Ecto neural progenitor cell (in vitro differentiated cells): ENCODE measurements at regions not wholly inside any gene's neighbourhood (a gene's known extent, or its start where the extent isn't known, plus 50 kb on each side); places are given as distances from the start of the nearest gene placed in this dataset.
"Not testable (repeated sequence)": the region's sequence is repeated elsewhere in the genome, so short reads cannot be mapped to it uniquely, and the experiment has no call there.

Experiments used
- DNase-seq: peaks from one replicate; pipeline ENCODE4 v3.0.0-alpha.2; 2018; ENCODE audit warnings: low spot score

DNA sequence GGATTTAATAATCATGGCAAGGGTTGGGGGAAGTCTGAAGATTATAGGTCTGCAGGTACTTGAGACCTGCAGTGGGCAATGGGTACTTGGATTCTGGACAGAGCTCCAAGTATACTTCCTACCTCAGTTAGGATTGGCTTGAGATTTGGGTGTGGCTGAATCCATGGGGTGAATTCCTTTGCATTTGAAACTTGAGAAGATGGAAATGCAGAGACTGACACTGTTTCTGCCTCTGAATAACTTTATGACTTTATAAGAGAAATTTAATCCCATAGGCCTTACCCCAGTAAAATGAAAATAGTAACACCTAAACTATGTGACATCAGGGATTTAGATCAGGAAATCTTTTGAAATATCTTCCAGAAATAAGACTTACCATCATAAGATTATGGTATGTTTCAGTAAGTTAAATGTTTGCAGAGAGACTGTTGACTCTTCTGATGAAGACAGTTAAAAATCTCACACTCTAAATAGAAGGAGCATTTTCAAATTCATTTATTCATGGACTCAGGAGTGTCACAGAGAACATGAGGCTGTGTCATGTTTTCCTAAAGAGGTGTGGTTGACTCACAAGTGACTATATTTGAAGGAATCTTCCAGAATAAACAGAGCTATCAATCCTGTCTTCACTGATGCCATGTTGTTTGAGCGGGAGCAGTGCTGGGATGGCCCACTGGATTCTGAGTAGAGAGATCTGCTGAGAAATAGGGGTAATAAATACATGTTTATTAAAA lies 513.5 kb upstream of the NR3C2 start:
- DNase-seq: no peak

DNA sequence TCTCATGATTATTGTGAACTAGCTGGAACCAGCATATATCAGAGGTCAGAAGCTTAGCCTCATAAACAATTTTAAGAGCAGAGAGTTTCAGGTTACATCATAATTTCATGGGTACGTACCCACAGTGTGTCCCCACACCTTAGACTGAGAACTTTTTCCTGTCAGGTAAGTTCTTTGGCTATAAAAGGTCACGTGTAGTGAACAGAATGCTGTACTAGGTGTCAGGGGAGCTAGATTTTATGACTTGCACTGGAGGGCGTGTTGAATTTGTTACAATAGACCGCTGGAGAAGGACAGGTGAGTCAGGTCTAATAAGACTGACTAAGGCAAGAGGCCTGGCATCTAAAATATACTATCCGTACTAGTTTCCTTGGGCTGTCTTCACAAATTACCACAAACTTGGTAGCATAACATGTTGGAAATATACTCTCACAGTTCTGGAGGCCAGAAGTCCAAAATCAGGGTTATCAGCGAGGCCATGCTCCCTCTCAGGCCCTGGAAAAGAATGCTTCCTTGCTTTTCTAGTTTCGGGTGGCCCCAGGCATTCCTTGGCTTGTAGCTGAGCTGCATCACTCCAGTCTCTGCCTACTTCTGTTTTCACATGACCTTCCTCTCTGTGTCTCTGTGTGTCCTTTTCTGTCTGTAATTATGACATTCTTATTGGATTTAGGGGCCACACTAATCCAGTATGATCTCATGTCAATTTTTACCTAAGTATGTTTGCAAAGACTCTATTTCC lies 512.0 kb upstream of the NR3C2 start:
- DNase-seq: no peak

DNA sequence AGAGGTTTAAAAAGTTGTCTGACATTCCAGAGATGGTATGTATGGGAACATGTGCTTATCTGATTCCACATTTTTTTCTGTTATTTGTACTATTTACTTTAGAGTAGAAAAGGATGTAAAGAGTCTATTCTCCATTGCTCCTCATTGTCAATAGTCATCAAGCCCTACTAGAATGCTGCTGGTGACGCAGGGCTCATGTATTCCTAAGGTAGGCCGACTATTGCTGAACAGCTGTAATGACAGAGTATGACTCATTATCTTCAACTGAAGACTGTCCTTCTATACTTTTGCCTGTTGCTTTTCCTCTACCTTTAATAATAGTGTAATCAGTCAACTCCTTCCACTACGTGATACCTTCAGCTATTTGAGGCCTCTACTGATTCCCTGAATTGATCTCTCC lies 509.1 kb upstream of the NR3C2 start:
- no peak for DNase-seq

DNA sequence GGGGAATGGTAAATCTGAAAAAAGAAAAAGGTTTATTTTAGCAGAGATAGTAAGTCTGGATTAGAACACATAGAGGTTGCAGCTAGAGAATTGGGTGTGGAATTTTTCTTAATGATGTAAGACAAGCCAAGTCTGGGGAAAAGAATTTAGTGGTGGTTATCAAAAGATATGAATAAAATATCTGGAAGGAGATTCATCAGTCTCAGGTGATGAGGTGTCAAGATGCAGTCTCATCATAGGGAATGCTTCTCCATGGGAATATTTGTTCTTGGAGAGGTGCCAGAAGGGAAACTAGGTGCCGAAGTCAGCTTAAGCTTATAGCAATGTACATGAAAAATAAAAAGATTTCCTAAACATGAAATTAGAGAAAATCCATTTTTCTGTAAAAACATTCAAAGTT lies 504.1 kb upstream of the NR3C2 start:
- DNase-seq: no peak

DNA sequence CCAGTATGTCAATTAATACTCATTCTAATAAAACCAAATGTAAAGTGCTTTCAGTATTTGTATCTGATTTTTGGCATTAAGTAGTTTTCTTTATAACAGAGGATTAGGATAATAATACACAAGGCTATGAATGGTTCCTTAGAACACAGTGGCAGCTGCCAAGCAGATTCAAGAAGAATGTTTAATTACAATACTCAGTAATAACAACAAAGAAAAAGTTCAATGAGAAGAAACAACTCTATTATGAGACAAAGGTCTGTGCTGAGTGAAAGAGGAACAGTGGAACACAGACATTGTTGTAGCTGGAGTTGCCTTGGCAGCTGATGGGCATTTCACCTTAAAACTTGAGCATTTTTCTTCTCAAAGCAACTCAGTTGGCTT lies 502.6 kb upstream of the NR3C2 start:
- no peak for DNase-seq

DNA sequence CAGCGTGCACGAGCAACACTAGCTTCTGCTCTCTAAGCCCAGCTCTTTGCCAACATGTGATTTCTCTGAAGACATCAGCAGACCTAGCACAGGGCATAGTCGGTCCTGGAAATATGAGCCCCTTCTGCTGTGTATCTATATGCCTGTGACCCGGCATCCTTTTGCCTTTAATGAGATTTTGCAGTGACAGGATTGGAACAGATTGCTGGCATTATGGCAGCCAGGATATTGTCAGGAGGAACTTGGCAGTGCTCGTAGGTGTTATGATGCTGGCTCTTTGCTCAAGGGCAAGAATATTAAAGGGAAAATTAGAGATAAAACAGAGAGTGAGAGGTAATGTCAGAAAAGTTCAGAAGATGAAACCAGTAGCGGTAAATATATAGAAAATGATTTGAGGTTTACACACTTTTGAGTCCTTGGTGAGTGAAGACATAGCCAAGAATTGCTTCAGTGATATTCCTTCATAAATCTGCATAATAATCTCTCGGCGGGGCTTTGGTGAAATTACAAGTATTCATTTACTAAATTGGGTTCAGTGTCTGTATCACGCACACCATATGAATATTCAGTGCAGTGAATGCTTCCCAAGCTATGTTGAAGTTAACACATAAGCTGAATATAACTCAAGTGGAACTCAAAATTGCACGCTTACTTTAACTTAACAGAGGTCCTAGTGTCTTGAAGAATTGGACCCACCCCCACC lies 502.1 kb upstream of the NR3C2 start:
- DNase-seq: no peak

DNA sequence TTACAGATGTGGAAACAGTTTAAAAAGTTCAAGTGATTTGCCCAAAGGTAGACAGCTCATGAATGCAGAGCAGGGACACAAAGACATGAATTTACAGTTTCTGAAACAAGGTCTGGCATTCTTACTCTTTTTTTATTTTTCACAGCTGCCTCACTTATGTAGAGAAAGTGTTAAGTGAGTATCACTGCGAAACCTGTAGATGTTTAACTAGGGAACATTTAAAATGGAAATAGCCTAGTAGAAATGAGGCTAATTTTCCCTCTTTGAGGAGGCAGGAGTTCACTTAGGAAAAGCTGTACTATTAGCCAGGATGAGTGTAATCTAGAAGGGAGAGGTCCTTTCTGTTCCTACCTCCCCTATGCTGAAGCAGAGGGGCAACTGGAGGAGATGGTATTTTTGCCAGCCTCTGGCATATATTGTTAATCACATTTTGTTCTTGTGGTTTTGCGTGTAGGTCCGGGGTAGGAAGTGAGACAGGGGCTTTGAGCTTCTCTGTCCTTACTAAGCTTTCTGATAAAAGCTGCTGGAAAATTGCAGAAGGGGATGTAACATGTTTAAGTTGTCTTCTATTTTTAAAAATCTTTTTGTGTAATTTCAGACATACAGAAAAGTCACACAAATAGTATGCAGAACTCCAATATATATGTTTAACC lies 492.8 kb upstream of the NR3C2 start:
- no peak for DNase-seq

DNA sequence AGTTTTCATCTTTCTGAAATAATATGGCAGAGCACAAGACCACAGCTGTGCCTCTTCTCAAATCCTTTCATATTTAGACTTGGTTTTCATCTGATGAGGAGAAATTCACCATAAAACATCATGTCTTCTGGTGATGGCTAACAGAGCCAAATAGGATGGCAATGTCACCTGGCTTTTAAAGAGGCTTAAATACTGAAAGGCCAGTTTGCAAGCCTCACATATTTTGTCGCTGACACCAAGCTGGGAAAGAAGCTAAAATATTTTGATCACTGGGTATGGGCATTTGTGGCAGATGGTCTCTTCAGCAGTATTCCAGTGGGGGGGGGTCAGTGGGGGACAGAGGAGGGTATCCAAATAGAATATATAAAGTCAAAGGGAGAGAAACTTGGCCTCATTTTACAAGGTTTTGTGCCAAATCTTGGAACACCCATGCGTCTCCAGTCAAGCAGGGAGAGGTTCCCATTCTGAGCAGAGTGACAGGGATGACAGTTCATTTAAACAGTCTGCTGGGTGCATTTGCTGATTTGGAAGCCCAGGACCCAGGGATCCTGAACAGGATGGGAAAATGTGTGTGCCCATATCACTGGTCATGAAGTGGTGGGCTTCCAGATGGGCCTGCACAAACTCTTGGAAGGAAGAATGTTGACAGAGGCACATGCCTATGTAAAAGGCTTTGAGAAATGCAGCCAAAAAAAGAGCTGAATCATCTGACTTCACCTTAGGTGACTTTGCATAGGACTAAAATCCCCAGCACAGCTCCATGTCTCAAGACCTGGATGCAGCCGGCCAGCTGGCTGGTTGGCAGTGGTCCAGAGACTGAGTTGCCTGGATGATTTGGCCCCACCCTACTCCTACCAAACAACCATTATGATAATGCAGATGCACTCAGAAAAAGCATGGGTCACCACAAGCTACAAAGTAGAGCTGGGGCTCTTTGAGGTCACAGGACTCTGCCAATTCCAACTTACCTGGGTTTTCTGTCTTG lies 484.4 kb upstream of the NR3C2 start:
- DNase-seq: no peak

DNA sequence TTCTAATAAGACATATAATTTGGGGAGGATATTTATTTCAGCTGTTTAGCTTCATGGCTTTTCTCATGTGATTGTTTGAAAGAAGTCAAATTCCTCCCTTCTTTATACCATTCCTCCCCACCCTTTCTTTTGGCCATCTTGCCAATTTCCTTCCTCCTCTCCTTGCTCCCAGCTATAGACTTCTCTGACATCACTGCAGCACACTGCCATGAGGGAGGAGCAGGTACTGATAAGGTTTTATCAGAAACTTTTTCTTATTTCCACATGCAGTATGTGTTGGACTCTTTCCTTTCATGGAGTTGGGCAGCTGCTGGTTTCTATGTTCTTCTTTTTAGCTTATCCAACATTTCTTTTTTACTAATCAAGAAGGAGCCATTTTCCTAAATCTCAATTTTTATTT lies 481.7 kb upstream of the NR3C2 start:
- no peak for DNase-seq

DNA sequence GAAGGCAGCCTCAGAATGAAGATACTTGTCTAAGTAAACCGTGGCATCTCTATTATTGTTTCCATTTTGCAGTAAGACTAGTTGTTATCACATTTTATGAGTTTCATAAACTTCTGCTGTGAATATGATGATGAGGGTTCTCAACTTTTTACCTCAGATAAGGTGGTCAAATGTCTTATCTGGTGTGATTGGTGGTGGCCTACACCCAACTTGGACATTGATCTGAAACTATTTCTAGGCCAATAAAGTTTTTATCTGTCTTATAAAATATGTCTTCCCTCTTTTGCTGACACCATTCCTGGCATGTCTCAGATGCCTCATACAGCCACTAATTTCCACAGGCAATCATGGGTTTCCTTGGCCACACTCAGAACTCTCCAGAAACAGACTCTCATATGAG lies 480.3 kb upstream of the NR3C2 start:
- DNase-seq: no peak

DNA sequence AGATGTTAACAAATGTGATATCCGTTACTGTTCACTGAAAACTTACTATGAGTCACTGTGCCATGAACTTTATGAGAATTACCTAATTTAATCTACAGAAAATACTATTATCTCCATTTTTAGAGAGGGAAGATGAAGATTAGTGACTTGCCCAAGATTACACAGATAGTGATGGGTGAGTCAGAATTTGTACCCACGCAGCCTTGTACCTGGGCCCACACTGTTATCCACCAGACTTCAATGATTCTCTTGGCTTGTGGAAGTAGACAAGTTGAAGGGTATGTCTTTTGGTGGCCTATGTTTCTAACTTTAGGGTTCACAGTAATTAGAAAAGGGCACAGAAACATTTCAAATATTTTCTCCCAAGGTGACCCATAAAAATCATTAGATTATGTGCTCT lies 472.5 kb upstream of the NR3C2 start:
- DNase-seq: no peak

DNA sequence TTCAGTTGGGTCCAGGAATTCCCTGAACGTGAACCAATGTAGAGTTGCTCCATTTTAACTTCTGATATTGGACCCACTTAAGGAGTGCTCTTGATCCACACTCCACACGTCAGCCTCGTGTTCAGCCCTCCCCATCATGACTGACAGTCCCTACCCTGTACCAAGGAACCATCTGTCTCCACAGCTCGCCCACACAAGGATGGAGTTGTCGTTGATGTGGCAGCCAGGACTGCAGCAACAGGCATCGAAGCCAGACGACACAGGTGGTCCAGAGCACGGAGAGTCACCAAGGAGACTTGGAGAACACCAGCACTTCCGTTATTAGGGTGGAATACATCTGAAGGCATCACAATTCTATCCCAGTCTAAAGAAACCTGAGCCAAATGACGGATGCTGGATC lies 472.1 kb upstream of the NR3C2 start:
- no peak for DNase-seq

DNA sequence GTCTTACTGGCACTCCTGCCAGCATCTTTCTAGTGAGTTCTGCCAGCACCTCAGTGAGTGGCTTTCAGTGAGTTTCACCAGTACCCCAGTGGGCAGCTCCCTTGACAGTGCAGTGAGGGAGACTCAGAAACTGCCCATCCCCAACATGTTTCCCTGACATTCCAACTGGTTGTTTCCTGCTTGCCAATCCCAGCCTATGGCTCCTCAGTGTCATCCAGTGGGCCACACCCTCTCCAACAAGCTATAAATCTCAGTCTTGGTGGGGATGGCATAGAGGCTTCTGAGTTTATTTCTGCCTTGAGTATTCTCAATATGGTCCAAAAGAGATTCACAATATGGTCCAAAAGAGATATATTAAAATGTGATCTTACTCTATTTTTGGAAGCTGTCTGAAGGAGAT lies 461.2 kb upstream of the NR3C2 start:
- no peak for DNase-seq

DNA sequence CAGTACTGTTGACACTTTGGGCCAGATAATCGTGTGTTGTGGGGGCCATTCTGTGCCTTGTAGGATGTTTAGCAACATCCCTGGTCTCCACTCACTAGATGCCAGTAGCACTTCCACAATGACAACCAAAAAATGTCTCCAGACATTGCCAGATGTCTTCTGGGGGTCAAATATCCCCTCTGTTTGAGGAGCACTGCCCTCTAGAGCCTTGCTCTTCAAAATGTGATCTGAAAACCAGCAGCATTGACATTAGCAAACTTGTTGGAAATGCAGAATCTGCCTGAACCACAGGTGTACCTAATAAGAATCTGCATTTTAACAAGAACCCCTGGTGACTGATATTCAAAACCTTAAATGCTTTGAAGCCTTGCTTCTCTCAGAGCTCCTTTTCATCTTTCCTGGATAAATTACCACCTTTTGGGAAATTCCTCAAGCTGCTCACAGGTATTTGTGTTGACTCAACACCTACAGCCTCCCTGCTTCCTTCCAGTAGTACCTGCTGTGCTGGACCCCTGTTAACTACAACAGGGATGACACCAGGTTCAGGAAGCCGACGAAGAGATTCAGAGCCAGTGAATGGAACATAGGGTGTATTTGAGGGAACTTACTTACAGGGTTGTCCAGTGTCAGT lies 459.0 kb upstream of the NR3C2 start:
- DNase-seq: no peak

DNA sequence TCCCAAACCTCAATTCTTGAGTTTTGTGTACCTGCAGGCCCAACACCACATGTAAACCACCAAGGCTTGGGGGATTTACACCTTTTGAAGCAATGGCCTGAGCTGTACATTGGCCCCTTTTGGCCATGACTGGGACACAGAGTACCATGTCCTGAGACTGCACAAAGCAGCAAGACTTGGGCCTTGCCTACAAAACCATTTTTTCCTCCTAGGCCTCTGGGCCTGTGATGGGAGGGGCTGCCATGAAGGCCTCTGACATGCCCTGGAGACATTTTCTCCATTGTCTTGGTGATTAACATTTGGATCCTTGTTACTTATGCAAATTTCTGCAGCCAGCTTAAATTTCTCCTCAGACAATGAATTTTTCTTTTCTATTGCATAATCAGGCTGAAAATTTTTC lies 455.9 kb upstream of the NR3C2 start:
- not testable (repeated sequence) for DNase-seq

DNA sequence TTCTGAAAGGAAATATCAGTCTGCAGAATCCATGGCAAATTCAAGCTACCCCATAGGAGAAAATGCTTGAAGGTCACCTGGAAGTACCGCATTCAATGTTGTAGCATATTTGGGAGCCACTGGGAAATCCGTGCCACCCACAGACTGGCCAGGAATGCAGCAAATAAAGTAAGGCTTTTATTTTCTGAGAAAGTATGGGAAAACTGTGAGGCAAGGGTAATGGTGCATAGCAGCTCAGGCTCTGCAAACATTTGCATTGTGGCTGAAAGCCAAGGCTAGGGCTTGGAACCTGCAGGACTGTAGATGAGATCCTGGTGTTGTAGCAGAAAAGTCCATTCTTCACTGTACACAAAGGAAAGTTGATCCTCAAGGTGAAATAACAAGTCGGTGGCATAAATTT lies 450.9 kb upstream of the NR3C2 start:
- DNase-seq: no peak

DNA sequence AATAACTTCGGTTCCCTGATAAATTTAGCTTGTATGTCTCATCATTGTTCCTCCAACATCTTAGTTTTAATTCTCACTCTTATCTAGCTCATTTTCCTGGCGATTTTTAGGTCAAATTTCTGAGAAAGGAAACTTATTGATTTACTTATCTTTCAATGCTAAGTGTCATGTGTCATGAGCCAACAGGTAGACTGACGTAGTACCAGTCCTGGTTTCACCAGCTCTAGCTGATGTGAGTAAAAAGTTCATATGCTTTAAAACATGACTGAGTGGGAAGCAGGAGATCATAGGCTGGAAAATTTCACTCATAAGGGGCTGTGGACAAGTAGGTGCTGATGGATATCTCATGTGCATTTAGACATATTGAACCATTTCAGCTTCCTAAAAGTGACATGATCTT lies 441.7 kb upstream of the NR3C2 start:
- DNase-seq: no peak

DNA sequence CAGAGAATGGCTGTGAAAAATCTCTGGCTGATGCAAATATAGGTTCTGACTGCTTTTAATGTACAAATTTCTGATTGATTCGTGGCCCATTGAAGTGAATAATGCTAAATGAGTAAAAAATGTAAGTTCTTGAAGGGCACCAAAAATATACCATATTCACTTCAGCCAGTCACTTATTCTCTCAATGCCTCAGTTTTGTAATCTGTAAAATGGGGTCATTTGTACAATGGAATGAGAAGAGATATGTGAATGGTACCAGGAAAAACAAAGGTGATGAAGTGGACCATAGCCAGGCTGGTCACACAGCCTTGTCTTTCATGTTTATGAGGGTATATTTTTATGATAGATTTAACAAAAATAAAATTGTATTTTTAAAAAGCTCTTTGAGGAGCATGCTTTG lies 441.2 kb upstream of the NR3C2 start:
- DNase-seq: no peak

DNA sequence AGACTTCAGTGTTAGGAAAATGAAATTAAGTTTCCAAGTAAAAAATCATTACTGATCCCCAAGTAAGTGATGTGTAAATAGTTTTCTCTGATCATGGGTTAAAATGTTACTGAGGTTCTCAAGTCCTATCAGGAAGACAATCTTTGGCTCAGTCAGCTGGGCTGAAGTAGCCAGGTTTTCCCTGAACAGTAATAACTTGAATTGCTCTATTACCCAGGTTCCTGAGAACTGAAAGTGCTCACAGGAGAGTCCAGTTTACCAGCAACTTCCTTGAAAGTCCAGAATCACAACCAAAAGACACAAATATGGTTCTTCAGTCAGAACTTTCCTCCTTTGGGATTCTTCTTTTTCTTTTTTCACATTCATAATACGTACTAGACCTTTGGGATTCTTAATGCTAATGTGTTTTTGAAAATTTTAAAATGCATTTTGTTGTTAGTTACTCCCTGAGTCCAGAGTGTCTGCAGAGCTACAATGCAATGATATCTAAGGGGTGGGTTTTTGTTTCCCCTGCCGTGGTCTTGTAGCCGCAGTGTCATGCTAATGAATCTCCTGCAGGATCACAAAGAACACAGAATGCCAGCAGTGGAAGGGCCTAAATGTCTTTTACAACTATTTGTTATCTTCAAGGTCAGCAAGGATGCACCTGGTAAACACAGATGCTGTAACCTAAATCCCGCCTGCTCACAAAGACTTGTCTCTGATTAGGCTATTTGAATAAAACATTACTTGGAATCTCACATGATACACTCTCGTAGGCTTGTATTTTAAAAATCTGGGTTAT lies 439.8 kb upstream of the NR3C2 start:
- DNase-seq: no peak

DNA sequence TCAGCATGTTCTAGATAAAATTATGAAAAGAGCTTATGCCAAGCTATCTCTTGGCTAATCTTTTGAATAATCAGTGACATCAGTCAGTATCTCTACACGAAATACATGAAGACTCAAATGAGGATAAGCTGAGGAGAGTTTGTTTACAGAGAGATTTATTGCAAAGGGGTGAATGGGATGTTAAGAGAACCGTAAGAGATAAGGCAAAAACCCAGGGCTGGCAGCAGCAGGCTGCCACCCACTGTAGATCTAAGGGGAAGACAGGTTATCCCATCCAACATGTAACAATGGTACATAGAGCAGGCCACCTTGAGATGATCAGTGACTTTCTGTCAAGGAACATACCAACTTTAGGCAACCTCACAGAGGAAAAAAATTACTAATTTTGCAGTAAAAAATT lies 432.1 kb upstream of the NR3C2 start:
- no peak for DNase-seq
